HEK293T (cell line): ENCODE measurements at regions not wholly inside any gene's neighbourhood (a gene's known extent, or its start where the extent isn't known, plus 50 kb on each side); places are given as distances from the start of the nearest gene placed in this dataset.

ENCODE experiments used
- FOXA1 ChIP-seq: fragments of 450-650 bp; IDR thresholded peaks from 2 replicates; pipeline ENCODE4 v1.6.1; 2016; ENCODE audit warnings: mild to moderate bottlenecking
- FOXK2 ChIP-seq: fragments of 450-650 bp; IDR thresholded peaks from 2 replicates; pipeline ENCODE4 v1.6.1; 2016; ENCODE audit warnings: mild to moderate bottlenecking
- HDGF ChIP-seq: fragments of 450-650 bp; IDR thresholded peaks from 2 replicates; pipeline ENCODE4 v1.6.1; 2017; ENCODE audit warnings: antibody characterized with exemption, borderline replicate concordance

DNA sequence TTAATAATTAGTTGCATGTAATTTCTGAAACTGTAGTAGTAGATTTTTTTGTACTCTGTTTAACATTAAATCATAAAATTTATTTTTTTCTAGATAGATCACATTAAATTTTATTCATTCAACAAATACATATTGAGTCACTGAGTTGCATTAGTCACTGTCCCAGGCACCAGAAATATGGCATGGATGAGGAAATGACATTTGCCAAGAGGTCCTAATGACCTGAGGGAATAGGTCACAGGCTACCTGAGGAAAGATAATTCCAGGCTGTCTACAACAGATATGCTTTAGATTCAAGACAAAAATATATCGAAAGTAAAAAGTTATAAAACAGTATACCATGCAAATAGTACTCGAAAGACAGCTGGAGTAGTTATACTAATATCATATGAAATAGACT, 852.4 kb upstream of the ACVR2A start:
- TF ChIP-seq HDGF (no peak), FOXK2 (no peak), FOXA1 (no peak)
